ENCODE measurements at regions not wholly inside any gene's neighbourhood (a gene's known extent, or its start where the extent isn't known, plus 50 kb on each side); places are given as distances from the start of the nearest gene placed in this dataset.
"Not testable (repeated sequence)": the region's sequence is repeated elsewhere in the genome, so short reads cannot be mapped to it uniquely, and the experiment has no call there.

DNA sequence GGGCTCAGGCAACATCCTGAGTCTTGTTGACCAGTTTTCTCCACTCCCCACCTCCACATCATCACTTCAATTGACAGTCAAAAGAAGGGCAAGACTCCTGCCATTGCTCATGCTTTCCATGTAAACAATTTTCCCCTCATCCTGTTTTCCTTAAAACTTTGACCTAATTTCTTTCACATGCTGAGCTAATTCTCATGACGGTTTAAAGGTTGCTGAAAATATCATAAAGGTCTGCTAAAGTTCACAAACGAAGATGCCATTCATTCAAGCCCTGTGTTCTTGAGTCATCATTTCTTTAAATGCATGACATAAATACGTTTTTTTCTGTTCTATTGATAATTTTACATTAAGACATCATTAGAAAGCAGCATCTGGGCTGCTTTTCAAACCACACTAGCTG is 353.9 kb downstream of the NKX6-1 start:
- no peaks in the 10 kb centered on the region for H3K4me1 ChIP-seq
- ATAC-seq (no peak), DNase-seq (no peak)
- intact Hi-C loops (cut with DNase I) = no loop called here
- no peaks in the 10 kb centered on the region for H3K9me3 ChIP-seq
- no peaks in the 10 kb centered on the region for H3K36me3 ChIP-seq (ENCODE audit: insufficient read depth in 1 of 2, low read depth in 1 of 2)
- TF ChIP-seq, protein P1, sequence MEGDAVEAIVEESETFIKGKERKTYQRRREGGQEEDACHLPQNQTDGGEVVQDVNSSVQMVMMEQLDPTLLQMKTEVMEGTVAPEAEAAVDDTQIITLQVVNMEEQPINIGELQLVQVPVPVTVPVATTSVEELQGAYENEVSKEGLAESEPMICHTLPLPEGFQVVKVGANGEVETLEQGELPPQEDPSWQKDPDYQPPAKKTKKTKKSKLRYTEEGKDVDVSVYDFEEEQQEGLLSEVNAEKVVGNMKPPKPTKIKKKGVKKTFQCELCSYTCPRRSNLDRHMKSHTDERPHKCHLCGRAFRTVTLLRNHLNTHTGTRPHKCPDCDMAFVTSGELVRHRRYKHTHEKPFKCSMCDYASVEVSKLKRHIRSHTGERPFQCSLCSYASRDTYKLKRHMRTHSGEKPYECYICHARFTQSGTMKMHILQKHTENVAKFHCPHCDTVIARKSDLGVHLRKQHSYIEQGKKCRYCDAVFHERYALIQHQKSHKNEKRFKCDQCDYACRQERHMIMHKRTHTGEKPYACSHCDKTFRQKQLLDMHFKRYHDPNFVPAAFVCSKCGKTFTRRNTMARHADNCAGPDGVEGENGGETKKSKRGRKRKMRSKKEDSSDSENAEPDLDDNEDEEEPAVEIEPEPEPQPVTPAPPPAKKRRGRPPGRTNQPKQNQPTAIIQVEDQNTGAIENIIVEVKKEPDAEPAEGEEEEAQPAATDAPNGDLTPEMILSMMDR (IDR thresholded peaks at IDR 0.05) = no peak
- H3K27me3 ChIP-seq (ENCODE audit: insufficient read depth in 3 of 3, low read length in 2 of 3) = no peaks in the 10 kb centered on the region
- no peak overlapping the region for H3K4me3 ChIP-seq
- H3K27ac ChIP-seq = no peak overlapping the region
- 49 to 64% (median 50%) methylated on average over 3 of the region's 3 CpGs for WGBS, 3 donors

DNA sequence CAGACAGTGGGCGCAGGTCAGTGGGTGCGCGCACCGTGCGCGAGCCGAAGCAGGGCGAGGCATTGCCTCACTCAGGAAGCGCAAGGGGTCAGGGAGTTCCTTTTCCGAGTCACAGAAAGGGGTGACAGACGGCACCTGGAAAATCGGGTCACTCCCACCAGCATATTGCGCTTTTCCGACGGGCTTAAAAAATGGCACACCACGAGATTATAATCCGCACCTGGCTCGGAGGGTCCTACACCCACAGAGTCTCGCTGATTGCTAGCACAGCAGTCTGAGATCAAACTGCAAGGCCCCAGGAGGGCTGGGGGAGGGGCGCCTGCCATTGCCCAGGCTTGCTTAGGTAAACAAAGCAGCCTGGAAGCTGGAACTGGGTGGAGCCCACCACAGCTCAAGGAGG is 372.2 kb downstream of the NKX6-1 start:
- H3K4me1 ChIP-seq; H3K36me3 ChIP-seq (ENCODE audit: insufficient read depth in 1 of 2, low read depth in 1 of 2); H3K9me3 ChIP-seq; H3K27me3 ChIP-seq (ENCODE audit: insufficient read depth in 3 of 3, low read length in 2 of 3); H3K4me3 ChIP-seq; DNase-seq; ATAC-seq; intact Hi-C loops (cut with DNase I); H3K27ac ChIP-seq: not testable (repeated sequence)
- 43 to 51% (median 48%) methylated on average over 12 to 16 of the region's 20 CpGs for WGBS, 3 donors

DNA sequence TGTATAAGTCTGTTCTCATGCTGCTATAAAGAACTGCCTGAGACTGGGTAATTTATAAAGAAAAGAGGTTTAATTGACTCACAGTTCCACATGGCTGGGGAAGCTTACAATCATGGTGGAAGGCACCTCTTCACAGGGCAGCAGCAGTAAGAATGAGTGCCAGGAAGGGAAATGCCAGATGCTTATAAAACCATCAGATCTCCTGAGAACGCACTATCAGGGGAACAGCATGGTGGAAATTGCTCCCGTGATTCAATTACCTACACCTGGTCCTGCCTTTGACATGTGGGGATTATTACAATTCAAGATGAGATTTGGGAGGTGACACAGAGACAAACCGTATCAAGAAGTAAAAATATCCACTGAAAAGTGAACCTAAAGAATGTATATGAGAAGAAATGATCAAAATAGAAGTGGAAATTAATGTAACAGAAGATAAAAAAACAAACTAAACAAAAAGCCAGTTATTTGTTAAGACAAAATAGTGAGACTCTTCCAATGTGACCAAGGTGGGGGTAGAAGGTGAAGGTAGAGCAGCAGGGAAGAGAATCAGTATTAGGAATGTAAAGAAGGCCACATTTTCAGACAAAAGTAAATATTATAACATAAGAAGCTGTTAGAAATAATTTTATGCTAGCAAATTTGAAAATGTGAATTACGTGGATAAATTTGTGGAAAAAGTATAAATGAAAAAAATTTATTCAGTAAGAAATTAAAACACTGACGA is 372.9 kb downstream of the NKX6-1 start:
- Histone ChIP-seq H3K27me3 (ENCODE audit: insufficient read depth in 3 of 3, low read length in 2 of 3) (no peaks in the 10 kb centered on the region), H3K36me3 (ENCODE audit: insufficient read depth in 1 of 2, low read depth in 1 of 2) (no peaks in the 10 kb centered on the region), H3K9me3 (no peaks in the 10 kb centered on the region), H3K4me3 (no peak overlapping the region), H3K27ac (no peak overlapping the region), H3K4me1 (no peaks in the 10 kb centered on the region)
- 64 to 66% (median 65%) methylated on average over 5 of the region's 5 CpGs for WGBS, 3 donors
- DNase-seq = no peak
- intact Hi-C loops (cut with DNase I) = no loop called here
- TF ChIP-seq, protein P1 (IDR thresholded peaks at IDR 0.05) = no peak
- no peak for ATAC-seq

DNA sequence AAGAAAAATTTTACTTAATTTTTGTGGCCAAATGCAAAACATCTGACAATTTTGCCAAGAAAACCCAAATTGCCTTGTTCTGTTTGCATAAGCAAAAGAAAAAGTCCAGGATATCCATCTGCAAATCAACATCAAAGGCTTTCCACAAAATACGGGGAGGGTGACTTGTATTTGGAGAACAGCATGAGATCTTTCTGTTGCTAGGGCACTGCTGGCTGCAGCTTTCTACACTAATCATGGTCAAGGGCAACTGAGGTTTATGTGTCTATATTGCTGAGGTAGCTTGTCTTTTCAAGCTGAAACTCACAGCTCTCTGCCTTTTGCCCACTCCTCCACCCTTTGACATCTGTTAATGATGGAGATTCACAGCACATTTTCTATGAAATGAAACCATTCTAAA is 389.1 kb downstream of the NKX6-1 start:
- H3K36me3 ChIP-seq (ENCODE audit: insufficient read depth in 1 of 2, low read depth in 1 of 2) = no peaks in the 10 kb centered on the region
- H3K9me3 ChIP-seq = peaks cover 5% of the 10 kb centered on the region
- H3K4me1 ChIP-seq = no peaks in the 10 kb centered on the region
- TF ChIP-seq, protein P1 (IDR thresholded peaks at IDR 0.05) = no peak
- DNase-seq = no peak
- no peak for ATAC-seq
- H3K27me3 ChIP-seq (ENCODE audit: insufficient read depth in 3 of 3, low read length in 2 of 3) = no peaks in the 10 kb centered on the region
- intact Hi-C loops (cut with DNase I) = no loop called here
- 32 to 62% (median 42%) methylated on average over 1 of the region's 1 CpG for WGBS, 3 donors
- H3K4me3 ChIP-seq = no peak overlapping the region
- H3K27ac ChIP-seq = no peak overlapping the region

DNA sequence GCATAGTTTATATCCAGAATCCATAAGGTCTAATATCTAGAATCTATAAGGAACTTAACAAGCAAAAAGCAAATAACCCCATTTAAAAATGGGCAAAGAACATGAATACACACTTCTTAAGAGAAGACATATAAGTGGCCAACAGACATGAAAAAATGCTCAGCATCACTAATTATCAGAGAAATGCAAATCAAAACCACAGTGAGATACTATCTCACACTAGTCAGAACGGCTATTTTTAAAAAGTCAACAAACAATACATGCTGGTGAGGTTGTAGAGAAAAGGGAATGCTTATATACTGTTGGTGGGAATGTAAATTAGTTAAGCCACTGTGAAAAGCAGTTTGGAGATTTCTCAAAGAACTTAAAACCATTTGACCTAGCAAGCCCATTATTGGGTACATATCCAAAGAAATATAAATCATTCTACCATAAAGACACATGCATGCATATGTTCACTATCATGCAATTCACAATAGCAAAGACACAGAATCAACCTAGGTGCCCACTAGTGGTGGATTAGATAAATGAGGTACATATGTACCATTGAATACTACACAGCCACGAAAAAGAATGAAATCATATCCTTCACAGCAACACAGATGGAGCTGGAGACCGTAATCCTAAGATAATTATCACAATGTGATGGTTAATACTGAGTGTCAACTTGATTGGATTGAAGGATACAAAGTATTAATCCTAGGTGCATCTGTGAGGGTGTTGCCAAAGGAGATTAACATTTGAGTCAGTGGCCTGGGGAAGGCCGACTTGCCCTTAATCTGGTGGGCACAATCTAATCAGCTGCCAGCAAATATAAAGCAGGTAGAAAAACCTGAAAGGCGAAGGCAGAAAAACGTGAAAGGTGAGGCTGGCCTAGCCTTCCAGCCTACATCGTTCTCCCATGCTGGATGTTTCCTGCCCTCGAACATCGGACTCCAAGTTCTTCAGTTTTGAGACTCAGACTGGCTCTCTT is 397.2 kb downstream of the NKX6-1 start:
- H3K27me3 ChIP-seq (ENCODE audit: insufficient read depth in 3 of 3, low read length in 2 of 3); H3K27ac ChIP-seq; H3K4me3 ChIP-seq; H3K9me3 ChIP-seq; DNase-seq; ATAC-seq; intact Hi-C loops (cut with DNase I); H3K36me3 ChIP-seq (ENCODE audit: insufficient read depth in 1 of 2, low read depth in 1 of 2); H3K4me1 ChIP-seq: not testable (repeated sequence)
- 83 to 88% (median 83%) methylated on average over 9 of the region's 9 CpGs for WGBS, 3 donors

Data from psoas muscle (tissue), 7 donors.